SKM-1 treated with dmso at 0.1 percent for 144 hours (cell line): ENCODE measurements at regions not wholly inside any gene's neighbourhood (a gene's known extent, or its start where the extent isn't known, plus 50 kb on each side); places are given as distances from the start of the nearest gene placed in this dataset.
"Not testable (repeated sequence)": the region's sequence is repeated elsewhere in the genome, so short reads cannot be mapped to it uniquely, and the experiment has no call there.

Experiments
- DNase-seq: peaks from one replicate; lab custom pipeline; 2025; ENCODE audit not compliant: unreplicated experiment; lab: John Stamatoyannopoulos, UW

DNA sequence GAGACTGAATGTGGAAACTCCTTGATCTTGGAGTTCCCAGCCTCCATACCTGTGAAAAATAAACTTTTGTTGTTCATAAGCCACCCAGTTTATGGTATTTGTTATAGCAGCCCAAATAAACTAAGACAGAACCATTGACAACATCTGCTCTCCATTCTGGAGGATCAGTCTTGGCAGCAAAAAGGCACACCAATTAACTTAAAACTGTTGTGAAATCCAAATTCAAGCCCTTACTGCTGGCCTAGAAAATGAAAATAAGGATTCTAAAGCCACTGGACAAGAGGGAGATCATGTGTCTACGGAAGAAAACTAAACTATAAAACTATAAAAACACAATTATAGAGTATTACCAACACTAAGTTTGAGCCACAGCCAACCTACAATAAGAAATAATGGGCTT, 172.1 kb upstream of the RNPC3 start:
- DNase-seq = no peak

GRCh38 chr1:103348136-103348535, 177.4 kb upstream of the RNPC3 start:
- DNase-seq = no peak

DNA sequence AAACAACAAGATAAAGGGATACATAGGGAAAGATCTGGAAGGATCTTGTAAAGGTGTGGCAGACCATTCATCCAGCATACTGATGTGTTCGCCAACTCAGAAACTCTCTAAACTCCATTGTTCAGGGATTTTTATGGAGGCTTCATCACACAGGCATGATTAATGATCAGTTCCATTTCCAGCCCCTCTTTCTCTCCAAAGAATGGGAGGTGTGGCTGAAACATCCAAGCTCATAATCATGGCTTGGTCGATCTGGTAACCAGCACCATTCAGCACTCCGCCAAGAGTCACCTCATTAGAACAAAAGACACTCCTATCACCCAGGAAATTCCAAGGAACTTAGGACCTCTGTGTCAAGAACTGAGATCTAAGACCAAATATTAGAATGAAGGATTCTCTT, 180.6 kb upstream of the RNPC3 start:
- DNase-seq = no peak

GRCh38 chr1:103341377-103341880, 184.1 kb upstream of the RNPC3 start:
- DNase-seq = no peak

DNA sequence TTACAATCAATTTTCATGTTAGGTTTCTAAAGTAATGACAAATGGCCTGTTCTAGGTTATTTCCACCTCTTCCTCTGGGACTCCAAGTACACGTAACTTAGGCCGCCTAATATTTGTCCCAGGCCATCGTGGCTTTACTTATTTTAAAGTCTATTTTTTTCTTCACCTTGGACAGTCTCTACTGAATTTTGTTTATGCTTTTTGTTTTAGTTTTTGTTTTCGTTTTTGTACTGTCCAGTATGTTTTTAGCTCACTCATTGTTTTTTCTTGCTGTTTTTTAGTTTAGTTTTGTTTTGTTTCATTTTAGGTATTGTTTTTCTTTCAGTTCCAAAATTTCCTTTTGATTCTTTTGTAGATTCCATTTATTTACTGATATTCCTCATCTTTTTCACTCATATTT, 187.7 kb upstream of the RNPC3 start:
- no peak for DNase-seq

DNA sequence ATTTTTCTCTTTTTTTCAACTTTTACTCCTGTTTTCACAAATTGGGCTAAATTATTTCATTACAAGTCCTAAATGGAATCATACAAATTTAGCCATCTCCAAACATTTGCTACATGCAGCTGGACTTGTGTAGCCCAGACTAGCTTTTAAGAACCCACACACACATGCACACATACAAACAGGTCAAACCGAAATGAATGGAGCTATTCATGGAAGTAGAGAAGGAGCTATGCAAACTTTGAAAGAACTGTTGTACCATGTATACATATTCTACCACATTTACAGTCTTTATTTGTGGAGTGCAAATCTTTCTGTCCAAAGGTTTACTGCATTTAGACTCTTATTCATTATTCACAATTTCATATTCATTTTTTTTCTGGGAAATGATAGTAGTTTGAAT, 189.1 kb upstream of the RNPC3 start:
- no peak for DNase-seq

GRCh38 chr1:103333141-103333540, 192.4 kb upstream of the RNPC3 start:
- no peak for DNase-seq

GRCh38 chr1:103327054-103327719, 198.3 kb upstream of the RNPC3 start:
- no peak for DNase-seq

DNA sequence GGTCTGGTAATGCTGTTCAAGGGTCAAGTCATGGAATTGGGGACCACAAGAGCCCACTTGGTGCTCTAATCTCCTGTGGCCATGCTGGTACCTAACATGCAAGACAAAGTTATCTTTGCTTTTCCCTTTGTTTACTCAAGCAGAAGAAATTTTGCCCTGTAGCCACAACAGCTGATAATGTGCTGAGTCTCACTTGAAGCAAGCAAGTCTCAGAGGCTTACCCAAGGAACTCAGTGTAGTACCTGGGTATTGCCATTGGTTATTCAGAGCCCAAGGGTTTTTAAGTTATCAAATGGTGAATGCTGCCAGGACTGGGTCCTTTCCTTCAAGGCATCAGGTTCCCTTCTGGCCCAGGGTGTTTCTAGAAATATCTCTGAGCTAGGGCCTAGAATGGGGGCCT, 198.9 kb upstream of the RNPC3 start:
- no peak for DNase-seq

DNA sequence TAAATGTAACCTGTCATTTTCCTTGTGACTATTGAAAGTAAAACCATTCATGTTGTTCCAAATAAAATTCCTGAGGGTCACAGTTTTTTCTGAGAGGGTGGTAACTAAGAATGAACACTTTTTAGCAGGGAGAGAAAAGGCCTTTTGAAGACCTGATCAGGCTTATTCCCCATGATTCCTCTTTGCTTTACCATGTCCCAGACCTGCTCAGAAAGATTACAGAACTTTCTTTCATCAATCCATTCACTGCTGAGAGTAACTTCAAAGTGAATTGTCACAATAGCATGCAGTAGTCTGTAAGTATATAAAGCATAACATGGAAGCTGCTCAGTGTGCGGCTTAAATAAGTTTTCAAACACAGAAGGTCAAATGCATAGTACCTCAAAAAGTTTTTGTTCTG, 201.5 kb upstream of the COL11A1 start:
- DNase-seq = no peak

DNA sequence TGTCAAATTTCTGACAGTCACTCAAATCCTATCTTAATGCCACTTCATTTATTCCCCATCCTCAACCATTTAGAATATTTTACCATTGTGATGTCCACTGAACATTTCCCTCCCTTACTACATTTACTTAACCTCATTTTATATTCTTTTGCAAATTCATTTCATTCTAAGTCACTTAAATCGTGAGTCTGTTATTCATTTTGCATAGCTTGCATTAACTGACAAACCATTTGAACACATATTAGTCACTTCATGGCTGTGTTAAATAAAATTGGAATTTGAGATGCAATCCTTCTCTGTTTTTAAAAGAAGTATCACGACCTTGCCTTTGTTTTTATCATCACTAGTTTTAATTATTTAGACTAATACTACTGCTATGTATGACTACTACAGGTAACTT, 199.4 kb upstream of the COL11A1 start:
- no peak for DNase-seq

DNA sequence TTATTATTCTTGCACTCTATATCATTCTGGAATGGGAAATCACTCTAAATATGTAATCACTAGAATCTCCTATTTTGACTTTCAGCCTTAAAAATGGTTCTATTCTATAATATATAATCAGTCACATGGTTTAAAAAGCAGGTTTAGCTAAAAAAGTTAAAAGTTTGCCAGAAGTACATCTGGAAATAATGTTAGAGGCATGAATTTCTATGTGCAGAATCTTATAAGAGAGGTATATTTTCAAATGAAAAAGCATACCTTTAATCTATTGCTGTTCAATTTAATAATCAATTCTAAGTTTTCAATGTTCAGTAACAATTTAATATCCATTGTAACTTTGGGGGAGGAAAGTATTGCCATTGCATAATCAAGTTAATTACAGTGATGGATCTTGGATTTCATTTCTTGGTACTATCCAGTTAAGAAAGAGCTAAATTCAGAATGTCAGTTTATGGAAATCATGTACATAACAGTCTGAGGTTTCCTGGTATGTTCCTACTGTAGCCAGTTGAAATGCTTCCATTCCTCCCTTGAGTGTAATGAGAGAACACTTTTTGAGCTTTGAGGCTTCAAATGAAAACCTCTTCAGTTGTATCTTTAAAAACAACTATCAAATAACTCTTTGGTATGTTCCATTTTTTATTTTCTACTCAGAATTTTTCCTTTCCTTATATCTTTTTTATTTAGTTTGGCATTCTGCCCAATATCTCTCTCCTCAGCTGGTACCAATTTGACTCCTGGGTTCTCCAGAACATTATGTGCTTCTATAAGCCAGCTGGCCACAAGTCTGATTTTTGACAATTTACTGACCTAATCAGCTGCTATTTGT, 175.7 kb upstream of the COL11A1 start:
- no peak for DNase-seq

DNA sequence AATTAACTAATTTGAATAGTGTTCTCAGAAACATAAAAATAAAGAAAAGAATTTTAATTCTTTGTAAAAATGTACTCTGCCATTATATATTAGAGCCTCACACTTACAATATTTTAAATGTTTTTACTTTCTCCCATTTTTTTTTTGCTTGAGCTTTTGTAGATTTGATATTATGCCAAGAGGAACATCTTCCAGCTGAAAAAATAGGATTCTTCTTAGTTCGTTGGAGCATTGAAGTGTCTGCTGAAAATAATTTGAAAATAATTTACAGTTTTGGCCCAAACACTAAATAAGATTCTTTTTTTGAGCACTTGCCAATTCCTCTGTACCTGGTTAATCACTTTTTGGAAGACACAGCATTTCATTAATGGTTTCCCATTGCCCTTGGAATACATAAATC, 175.0 kb upstream of the COL11A1 start:
- DNase-seq = no peak

GRCh38 chr1:103275725-103276124, 167.4 kb upstream of the COL11A1 start:
- peak; percentile 87 for DNase-seq

GRCh38 chr1:103274886-103275285, 166.6 kb upstream of the COL11A1 start:
- no peak for DNase-seq

DNA sequence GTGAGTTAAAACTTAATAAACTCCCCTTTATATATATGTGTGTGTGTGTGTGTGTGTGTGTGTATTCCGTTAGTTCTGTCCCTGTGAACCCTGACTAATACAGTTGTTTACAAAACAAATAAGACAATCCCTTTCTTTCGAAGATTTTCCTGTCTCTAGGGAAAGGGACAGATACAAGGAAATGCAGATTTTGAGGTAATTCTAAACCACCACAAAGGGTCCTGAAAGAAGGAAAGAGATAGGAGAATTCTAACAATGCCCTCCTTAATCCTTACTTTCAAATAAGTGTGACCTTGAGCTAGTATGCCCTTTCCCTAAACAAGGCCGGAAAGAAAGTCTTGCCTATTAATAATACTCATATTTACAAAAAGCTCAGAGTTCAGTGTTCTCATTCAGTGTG, 164.8 kb upstream of the COL11A1 start:
- no peak for DNase-seq

- DNase-seq = not testable (repeated sequence)
Observed at GRCh38 chr1:103271471-103271870, 163.1 kb upstream of the COL11A1 start.

DNA sequence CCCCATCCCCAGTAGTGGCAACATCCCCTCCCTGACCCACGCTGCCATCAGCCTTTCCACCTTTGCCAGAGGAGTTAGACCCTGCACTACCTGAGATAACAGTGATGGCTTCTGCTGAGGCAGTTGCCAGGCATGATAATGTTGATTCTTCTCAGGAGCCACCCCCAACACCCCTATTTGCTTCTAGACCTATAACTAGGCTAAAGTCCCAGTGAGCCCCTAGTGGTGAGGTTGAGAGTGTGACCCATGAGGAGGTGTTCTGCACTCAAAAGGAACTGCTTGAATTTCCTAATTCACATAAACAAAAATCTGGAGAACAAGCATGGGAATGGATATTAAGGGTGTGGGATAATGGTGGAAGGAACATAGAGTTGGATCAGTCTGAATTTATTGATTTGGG, 159.6 kb upstream of the COL11A1 start:
- no peak for DNase-seq

DNA sequence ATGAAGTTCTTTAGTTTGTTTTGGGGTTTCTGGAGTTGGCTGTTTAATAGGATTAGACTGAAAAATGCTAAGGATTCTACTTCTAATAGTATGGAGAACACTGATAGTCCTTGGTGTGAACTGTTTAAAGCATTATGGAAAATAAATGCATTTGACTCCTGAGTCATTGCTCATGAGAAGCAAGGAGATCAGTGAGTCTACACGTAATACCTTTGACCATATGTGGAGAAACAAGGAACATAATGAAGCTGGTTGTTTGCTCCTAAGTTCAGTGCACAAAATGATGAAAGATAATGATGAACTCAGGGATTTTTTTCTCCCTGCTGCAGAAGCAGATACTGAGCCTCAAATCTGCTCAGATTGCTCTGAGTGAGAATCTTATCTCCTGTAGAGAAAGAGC, 158.9 kb upstream of the COL11A1 start:
- no peak for DNase-seq

GRCh38 chr1:103266036-103266435, 157.7 kb upstream of the COL11A1 start:
- no peak for DNase-seq

- DNase-seq = no peak
Observed at GRCh38 chr1:103265551-103265950, 157.2 kb upstream of the COL11A1 start.

DNA sequence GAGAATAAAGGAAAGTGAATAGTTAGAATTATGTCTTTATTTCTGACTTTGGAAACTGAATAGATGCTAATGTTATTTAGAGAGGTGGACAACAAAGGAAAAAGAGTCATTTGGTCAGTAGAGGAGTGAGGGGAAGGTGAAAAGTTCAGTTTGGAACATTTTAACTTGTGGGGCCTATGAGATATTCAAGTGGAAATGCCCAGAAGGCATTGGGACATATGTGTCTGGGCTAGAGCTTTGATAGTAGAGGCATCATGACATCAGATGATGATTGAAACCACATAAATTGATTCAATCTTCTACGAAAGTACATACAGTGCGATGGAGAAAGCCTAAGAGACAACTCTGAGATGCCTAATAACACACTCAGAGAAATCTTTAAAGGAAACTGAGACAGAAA, 151.7 kb upstream of the COL11A1 start:
- DNase-seq = no peak
